Stimulated activated CD8-positive, alpha-beta memory T cell treated with anti-CD3 and anti-CD28 coated beads, Interleukin-7, amount 100 ng/mL, for 1 hour (primary cell): ENCODE measurements at regions not wholly inside any gene's neighbourhood (a gene's known extent, or its start where the extent isn't known, plus 50 kb on each side); places are given as distances from the start of the nearest gene placed in this dataset.

ENCODE experiments used
- DNase-seq, 2 donors: peaks; one replicate each; pipeline ENCODE4 v3.0.0-alpha.2; 2020; ENCODE audit warnings: low read depth in 2 of 2

DNA sequence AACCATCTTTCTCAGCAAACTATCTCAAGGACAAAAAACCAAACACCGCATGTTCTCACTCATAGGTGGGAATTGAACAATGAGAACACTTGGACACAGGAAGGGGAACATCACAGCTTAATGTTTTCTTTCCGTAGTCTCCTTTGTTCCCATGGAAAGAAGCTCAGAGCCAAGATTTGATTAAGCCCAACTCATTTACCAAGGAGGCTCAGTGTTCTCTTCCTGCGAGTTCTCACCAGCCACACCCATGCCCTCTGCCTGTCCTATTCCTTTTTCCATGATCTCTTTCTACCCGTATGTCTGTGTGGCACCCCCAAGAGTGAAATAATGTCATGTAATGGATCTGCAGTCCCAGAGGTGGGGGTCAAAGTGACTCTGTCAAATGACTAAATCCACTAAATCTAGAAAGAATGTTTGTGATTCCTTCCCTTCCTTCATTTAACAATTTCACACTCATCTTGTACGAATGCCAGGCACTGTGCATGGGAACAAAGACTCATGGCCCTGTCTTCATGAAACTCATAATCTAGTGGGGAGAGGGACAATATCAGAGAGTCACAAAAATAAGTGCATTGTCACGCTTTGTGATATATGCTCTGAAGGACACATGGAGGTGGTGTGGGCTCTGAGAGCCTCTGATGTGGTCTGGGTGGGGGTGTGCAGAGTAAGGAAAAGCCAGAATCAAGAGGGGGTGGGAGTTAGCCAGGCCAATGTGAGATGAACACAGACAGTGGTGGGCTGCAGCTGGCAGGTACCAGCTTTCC is 292.1 kb downstream of the CDC5L start:
- DNase-seq, result no peak

DNA sequence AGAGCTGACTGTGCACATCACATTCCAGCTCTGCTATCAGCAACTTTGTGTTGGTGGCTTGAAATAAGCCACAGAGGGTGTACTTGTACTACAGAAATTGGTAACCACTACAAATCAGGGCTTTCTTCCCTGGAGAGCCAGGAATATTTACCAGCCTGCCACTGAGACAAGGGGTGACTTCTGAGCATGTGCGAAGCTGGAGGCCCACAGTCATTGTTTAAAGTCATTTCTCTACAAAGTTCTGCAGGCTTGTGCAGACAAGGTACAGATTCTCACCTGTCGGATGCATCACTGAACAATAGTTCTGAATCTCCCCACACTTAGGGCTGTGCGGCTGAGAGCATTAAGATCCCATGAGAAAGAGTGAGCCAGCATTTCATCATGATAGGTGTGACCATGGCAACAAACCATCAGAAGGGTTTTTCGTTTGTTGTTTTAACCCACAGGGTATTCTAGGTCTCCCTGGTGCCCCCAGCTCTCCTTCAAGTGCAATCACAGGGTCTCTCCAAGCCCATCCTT is 292.8 kb downstream of the CDC5L start:
- DNase-seq, result no peak

DNA sequence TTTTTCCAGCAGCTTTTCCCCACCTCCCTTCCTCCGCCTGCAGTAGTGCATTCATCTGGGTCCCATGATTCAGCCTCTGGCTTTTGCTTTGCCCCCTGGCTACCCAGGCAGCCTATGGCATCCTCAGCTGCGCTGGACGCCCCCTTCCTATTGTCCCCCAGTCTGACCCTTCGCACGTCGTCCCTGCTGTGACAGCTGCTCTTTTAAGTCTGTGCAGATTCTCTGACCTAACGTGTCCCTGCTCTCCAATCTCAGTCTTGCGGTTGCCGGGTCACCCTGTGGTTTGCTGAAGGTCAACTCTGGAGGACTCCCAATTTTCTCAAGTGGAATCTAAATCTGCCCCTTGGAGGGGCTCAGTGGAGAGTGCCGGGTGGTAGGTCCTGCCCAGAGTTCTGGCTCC is 294.3 kb downstream of the CDC5L start:
- DNase-seq, result no peak

DNA sequence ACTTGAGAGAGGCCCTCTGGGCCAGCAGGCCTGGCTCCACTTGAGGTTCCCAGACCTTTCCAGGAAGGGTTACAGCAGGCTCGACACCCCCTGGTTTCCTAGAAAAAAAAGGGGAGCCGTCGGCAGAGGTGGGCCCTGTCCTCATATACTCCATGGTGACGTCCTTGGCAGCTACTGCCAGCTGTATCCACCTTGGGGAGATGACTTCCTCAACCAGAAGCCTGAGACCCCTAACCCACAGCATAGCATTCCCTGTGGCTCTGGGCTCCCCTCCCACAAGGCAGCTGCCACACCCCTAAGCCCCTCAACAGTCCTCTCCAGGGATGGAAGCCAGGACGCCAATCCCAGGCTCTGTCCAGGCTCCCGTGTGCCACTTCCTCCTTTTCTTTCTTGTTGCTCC is 294.8 kb downstream of the CDC5L start:
- no peak for DNase-seq

DNA sequence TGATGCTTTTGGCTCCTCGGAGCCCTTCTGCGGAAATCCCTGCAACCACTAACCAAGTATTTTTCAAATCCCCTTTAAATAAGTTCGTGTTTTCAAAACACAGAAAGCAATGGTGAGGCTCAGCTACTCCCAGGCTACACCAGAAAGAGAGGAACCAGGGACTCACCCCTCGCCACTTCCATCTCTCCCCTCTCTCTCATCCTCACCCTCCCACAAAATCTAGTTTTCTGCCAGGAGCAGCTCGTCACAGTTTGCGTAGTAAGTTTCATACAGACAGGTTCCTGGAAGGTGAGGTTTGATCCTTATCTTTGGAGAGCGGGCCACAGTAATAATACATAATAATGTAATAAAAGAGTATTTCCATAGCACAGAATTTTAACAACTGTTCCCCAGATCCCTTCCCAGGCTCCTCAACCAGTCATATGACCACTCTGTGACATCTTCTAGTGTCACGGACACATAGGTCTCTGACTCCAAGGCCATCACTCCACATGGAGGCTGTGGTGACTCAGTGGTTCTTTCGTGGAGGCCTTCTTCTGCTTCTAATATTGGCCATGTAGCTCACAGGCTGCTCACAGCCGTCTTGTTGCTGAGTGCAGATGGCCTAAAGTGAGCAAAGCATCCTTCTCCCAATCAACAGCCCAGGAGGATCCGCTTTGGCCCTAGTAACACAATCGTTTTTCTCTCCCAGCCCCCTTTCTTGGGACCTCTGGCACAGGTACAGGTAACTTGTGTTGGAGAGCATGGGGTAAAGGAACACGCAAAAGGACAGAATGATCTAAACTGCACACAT is 295.7 kb downstream of the CDC5L start:
- no peak for DNase-seq

DNA sequence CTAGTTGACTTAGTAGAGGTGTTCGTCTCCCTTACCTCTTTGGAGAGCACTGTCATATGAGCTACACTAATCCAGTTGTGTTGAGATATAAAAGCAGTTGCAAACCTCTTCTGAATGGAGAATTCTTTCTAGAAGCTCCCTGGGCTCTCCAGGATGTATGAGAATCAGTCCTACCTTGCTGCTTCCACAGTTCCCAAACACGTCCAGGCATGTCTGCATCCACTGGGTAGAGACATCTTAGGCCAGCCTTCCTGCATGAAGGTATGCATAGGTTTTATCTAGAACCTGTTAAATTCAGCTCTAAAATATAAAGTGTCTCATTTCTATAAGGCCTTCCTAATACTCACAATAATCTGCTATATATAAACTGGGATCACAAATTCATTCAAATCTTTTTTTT is 297.7 kb downstream of the CDC5L start:
- DNase-seq, result no peak

DNA sequence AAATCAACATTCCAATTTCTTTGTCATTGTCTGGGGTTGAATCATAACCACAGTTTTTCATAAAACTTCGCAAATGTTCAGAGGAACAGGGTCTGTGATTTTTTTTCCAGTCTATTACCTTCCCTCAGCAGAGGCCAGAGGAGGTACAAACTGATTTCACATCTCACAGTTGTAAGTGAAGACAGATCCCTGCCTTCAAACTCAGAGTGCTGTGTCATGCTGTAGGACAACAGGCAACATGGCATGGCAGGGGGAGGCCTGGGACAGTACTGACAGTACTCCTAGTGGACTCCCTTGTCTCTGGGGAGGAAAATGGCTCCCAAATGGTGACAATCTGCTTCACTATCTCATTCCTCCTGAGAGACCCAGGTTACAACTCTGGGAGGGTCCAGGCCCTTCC is 308.6 kb downstream of the CDC5L start:
- DNase-seq, result no peak

DNA sequence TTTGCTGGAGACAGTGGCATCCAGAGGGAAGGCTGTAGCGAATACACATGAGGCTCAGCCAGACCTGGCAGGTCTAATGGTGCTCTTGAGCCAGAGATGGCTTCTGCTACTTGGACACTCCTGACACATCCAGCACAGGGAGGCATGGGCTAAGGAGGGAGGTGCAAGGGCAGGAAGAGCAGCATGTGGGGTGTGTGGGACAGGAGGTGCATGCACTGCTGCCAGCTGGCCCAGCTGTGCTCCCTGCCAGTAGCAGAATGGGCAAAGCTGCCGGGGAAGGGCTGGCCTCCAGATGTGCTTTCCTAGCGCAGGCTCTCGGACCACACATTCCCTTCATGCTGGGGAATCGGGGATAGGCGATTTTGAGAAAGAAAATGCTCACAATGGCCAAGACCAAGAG is 309.2 kb downstream of the CDC5L start:
- DNase-seq, result no peak

DNA sequence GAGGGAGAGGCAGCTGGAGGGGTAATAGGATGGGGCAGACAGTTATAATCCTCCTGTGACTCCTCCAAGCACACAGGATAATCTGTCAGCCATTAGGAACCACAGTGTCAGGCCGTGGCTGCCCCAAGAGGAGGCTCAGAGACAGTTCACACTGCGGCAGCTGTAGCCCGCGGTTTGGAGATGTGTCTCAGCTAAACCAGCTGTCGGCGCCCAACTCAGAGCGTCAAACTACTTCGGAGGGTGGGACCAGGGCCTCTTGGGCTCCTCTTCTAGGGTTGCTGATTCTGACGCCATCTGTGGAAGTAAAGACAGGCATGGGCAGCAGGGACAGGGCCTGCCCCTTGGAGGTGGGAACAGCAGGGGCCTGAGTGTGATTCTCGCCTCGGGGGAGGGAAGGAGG is 309.8 kb downstream of the CDC5L start:
- no peak for DNase-seq

DNA sequence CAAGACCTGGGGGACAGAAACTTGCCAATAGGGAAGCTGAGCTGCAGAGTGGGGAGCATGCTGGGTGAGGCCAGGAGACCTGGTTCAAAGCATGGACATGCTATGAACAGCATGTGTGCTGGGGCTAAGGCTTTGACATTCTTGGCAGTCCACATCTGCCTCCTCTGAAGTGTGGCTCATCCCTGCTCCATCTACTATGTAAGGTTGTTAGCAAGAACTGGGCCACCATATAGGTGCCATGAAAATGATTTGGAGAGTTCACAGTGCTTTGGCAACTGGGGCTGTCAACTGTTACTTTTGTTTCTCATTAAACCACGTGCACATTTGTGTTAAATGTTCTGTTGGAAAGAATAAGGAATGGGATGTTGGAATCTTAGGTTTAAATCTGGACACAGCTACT is 311.1 kb downstream of the CDC5L start:
- DNase-seq, result no peak

DNA sequence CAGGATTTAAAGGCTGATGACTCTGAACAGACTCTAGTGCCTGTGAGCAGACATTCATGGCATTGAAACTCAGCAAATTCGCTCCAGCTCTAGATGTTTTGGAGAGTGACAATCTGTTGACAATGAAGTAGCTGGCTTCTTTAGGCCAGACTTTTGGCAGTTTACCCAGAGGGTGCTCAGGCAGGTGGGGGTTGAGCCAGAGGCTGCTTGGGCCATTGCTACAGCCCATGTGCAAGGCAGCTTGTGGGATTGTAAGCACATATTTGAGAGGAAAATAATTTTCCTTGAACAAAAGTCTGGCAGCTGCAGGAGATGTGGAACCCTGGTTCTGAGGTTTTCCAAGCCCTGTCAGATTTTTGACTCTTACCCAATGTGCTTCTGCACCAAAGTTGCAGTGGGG is 311.6 kb downstream of the CDC5L start:
- DNase-seq, result no peak

DNA sequence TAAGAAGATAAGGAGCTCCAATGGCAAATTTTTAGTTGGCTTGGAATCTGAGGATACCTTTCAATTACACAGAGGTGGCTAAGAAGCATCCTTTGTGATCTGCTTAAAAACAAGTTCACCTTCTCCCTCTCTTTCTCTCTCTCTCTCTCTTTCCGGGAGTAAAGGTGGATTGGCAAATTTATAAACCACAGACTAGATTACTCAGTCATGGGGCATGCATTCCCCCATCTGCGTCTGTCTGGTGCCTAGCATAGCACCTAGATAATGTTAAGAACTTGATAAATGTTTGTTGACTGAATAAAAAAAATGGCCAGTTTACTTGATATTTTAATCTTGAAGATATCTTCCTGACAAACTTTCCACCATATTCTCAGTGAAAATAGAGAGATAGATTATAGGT is 312.3 kb downstream of the CDC5L start:
- DNase-seq, result no peak

DNA sequence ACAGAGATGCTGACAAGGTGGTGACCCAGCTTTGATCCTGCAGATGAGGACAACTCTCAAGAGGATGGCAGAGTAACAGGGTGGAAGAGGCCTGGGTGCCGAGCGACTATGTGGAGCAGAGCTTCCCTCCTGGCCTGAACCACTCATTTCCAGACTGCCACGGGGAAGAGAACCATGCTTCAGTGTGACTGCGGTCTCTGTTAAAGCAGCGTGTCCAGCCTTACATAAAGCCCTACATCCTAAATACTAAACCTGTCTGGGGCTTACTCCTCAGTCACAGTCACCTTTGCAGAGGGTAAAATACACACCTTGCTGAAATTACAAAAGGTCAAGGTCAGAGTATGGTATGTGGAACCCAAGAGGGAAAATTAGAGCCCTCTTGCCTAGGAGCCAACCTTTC is 312.9 kb downstream of the CDC5L start:
- DNase-seq, result no peak

DNA sequence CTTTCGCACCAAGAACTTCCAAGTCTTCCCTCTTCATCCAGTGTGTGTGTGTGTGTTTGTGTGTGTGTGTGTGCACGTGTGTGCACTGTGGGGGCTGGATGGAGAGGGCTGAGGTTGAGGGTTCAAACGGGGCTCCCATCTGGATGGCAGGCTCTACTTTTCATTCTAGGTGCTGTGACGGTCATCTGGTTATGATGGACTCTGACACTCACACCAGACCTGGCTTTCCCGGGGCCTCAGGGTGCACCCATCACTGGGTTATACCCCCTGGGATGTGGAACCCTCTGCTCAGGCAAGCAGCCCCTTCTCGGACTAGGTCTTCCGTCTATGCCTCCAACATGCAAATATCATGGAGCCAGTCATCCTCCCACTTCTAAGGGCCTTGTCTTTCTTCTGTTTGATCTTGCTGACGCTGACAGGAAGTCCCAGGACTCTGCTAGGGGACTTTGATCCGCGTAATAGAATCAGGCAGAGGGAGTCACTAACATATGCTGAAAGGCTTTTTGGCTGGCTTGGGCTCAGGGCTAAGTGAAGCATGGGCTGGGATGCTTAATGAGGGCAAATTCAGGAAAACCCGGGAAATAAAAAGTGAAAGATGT is 313.6 kb downstream of the CDC5L start:
- DNase-seq, result no peak

DNA sequence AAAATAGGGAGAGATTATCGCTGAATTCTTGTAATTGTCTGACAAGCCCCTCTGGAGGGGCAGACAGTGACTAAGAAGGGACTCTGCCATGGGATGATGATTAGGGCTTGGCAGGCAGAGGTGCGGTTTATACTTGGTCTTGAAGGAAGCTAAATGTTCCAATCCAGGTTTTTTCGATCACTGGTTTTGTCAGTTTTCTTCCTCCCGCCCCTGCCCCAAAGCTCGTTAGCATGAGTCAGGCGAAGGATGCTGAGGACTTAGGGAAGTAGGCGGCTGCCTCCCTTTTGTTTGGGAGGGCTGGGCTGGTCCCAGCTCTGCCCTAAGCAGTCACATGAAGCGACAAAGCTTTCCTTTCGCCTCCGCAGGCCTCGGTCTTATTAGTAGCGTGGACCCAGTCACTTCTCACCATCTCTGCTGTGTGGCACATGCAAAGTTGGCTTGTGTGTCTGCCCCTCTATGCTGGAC is 314.2 kb downstream of the CDC5L start:
- DNase-seq, result no peak

DNA sequence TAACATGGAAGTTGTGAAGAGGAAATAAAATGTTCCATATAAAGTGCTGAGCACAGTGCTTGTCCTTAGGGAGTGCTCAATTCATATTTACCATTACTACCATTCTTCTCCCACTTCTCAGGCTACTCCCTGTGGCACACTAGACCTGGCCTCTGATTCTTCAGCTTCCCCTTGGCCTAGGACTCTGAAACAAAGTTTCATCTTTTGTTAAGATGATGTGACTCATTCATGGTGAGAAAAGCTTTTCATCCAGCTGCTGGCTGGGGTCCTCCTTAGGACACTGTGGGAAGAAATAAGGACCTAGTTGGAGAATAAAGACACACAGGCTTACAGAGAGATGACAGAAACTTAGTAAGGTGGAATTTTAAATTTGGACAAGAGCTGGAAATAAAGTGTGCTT is 314.8 kb downstream of the CDC5L start:
- DNase-seq, result no peak

DNA sequence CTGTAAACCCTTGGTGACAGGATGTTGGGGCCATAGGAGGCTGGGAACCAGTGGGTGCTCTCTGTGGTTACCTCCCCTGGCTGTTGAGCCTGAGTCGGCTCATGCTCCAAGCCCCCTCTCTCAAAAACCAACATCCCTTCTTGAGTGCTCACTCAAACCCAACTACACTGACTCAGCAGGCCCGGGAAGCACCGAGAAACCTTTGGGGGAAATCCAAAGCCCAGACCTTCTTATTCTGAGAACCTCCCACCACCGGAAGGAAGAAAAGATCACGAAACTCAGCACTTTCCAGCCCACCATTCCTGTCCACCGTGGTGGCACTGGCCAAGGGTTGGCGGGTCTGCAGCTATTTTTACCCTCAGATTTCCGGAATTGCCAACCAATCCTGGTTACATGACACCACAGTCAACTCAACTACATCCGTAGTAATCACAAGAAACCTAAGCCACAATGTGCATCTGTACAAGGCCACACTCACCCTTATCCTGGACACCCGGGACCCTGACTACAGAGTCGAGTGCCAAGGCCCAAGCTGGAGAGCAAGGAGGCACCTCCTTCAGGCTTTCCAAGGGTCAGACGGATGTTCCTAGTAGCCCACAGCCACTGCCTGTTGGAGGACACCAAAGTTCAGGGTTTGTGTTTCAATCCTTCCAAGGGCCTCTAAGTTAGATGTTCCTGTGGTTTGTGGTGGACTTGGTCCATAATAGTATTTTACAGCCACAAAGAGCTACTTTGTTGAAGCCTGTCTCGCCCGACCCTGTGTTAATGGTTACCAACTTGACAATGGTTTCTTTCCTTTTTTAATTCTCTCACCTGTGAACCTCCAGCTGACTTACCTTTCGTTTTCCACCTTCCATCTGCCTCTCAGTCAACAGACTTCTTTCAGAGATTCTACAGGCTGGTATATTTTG is 317.0 kb downstream of the CDC5L start:
- no peak for DNase-seq

DNA sequence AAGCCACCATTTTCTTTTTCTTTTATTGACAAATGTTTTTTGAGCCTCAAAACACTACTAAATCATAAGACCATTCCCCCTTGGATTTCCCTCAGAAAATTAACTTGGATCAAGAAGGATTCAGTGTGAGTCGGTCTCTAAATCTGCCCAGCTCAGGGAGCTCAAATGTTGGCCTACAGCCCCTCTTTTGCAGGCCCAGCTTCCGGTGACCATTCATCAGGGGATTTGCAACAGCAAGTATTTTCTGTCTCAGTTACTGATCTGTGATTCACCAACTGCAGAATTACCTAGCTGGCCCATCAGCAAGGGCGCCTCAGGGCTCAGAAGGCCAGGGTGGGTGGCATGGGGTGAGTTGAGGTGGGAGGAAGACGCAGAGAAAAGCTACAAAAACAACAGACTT is 318.1 kb downstream of the CDC5L start:
- DNase-seq, result no peak

DNA sequence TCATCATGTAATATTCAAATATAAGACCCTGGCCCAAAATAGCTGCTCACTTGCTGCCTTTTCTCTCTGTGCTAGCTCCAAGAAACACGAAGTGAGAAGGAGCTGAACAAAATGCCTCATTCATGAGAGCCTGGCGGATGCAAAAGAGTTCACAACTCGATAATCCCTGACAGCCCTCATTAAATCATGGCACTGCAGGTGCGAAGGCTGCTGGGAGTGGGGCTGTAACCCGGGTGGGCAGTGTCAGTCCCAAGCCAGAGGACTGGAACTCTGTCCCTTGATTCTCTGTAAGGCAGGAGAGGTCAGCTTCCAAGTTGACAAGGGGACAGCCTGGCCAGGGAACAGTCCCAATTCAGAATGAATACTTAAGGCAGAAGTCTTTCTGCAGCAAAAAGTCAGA is 318.5 kb downstream of the CDC5L start:
- DNase-seq, result no peak

DNA sequence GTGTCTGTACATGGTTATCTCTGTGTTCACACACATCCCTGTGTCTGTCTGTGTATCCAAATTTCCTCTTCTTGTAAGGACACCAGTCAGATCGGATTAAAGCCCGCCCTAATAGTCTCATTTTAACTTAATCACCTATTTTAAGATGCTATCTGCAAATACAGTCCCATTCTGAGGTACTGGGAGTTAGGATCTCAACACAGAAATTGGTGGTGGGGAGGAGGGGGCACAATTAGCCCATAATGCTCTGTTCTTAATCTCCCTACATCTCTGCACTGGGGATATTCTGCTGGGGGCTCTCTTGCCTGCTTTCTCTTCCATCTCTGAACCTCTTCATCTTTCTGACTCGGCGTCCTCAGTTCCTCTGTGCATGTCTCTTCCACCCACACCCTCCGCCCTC is 320.7 kb downstream of the CDC5L start:
- DNase-seq, result no peak

DNA sequence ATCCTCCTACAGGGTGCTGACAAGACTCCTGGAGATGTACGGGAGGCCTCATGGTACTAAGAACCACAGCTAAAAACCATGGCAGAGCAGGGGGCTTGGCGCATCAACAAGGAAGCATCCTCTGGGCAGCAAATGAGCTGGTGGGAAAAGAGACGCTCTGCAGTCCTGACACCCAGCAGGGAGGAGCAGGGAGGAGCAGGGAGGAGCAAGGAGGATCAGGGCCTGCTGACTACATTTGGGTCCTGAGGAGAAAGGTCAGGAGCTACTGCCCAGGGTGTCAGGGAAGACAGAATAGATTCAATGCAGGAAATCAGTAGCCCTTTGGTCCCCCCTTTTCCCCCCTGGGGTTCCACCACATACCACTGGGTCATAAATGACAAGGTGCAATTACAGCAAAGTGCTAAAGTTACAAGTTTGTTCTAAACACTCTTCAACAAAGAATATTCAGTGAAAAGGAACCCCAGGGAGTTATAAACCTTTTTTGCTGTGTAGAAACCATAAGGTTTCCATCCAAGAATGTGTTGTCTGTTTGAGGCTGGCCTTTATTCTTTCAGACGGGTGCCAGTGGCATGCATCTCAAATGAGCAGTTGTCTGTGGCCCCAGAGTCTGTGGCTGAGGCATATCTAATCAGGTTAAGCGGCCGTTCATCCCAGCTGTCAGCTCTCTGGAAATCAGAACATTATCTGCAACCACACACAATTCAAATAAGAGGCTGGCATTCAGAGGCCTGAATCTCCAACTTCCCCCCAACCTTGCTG is 325.0 kb downstream of the CDC5L start:
- DNase-seq, result no peak
